HG03159 (cell line): ENCODE measurements at regions not wholly inside any gene's neighbourhood (a gene's known extent, or its start where the extent isn't known, plus 50 kb on each side); places are given as distances from the start of the nearest gene placed in this dataset.

Experiments used
- ATAC-seq: cut with Tn5 transposase; IDR thresholded peaks from one replicate; pipeline ENCODE4 v1.9.1; 2021; ENCODE audit warnings: mild to moderate bottlenecking, moderate library complexity; ENCODE audit not compliant: unreplicated experiment

GRCh38 chr5:82812575-82812974 lies 264.6 kb downstream of the TMEM167A start:
- ATAC-seq: no peak

- ATAC-seq: no peak
Measured at GRCh38 chr5:82811490-82811889, 265.7 kb downstream of the TMEM167A start.

- ATAC-seq: no peak
Measured at GRCh38 chr5:82809420-82810143, 267.6 kb downstream of the TMEM167A start.

GRCh38 chr5:82808960-82809359 lies 268.2 kb downstream of the TMEM167A start:
- no peak for ATAC-seq

GRCh38 chr5:82807021-82807420 lies 270.2 kb downstream of the TMEM167A start:
- ATAC-seq: no peak

- ATAC-seq: no peak
Measured at GRCh38 chr5:82806513-82806912, 270.7 kb downstream of the TMEM167A start.

GRCh38 chr5:82804155-82804690 lies 273.0 kb downstream of the TMEM167A start:
- no peak for ATAC-seq

GRCh38 chr5:82802954-82803353 lies 274.2 kb downstream of the TMEM167A start:
- peak; percentile 68 for ATAC-seq

- ATAC-seq: no peak
Measured at GRCh38 chr5:82800826-82801225, 276.4 kb downstream of the TMEM167A start.

GRCh38 chr5:82799361-82800077 lies 277.7 kb downstream of the TMEM167A start:
- no peak for ATAC-seq

- no peak for ATAC-seq
Measured at GRCh38 chr5:82798676-82799075, 278.5 kb downstream of the TMEM167A start.

GRCh38 chr5:82796643-82797416 lies 280.4 kb downstream of the TMEM167A start:
- ATAC-seq: no peak

GRCh38 chr5:82794876-82795275 lies 282.3 kb downstream of the TMEM167A start:
- ATAC-seq: no peak

GRCh38 chr5:82793808-82794419 lies 283.3 kb downstream of the TMEM167A start:
- ATAC-seq: no peak

GRCh38 chr5:82792096-82792495 lies 285.1 kb downstream of the TMEM167A start:
- ATAC-seq: no peak

- ATAC-seq: no peak
Measured at GRCh38 chr5:82789095-82789494, 288.1 kb downstream of the TMEM167A start.

- no peak for ATAC-seq
Measured at GRCh38 chr5:82786748-82787147, 290.4 kb downstream of the TMEM167A start.

- ATAC-seq: no peak
Measured at GRCh38 chr5:82785882-82786509, 291.2 kb downstream of the TMEM167A start.

GRCh38 chr5:82785456-82785855 lies 291.7 kb downstream of the TMEM167A start:
- no peak for ATAC-seq

- ATAC-seq: no peak
Measured at GRCh38 chr5:82784521-82784920, 292.7 kb downstream of the TMEM167A start.
